SK-N-SH (cell line): ENCODE measurements at regions not wholly inside any gene's neighbourhood (a gene's known extent, or its start where the extent isn't known, plus 50 kb on each side); places are given as distances from the start of the nearest gene placed in this dataset.

Experiments
- CTCF ChIA-PET: fragments of 300-600, 350-600 bp; formaldehyde crosslinking; extraction: SDS; loops from one replicate; lab custom pipeline; 2021; lab: Yijun Ruan, JAX
- POLR2A ChIA-PET: fragments of 350-600 bp; sonication (Branson Sonifier 250); formaldehyde crosslinking; extraction: SDS; loops from one replicate; lab custom pipeline; 2020; ENCODE audit warnings: antibody characterized with exemption, inconsistent platforms; lab: Yijun Ruan, JAX
- DNase-seq: peaks from one replicate; pipeline ENCODE4 v3.0.0; 2012
- H2AFZ ChIP-seq: fragments of 200-600 bp; sonication (generic); 2 replicates; pipeline ENCODE4 v1.8.1; 2016; ENCODE audit warnings: antibody characterized with exemption, mild to moderate bottlenecking, low read depth
- H3F3A ChIP-seq: fragments of 200-600 bp; sonication (generic); replicated peaks from 2 replicates; pipeline ENCODE3; 2016; ENCODE audit warnings: antibody characterized with exemption, mild to moderate bottlenecking; ENCODE audit not compliant: insufficient read depth
- H3K27ac ChIP-seq, 2 experiments: fragments of 200-500 bp in 1 of 2; fragments of 200-600 bp in 1 of 2; sonication (Bioruptor generic) in 1 of 2; sonication (generic), shearing (Covaris generic) in 1 of 2; 2 replicates each; pipeline versions ENCODE4 v1.5.1 to v1.6.1; 2014 to 2016; ENCODE audit warnings: low read depth in 2 of 2, inconsistent platforms in 1 of 2, low read length in 1 of 2, mild to moderate bottlenecking in 1 of 2, mixed read lengths in 1 of 2
- H3K27me3 ChIP-seq: fragments of 200-600 bp; sonication (generic), shearing (Covaris generic); 2 replicates; pipeline ENCODE4 v1.6.1; 2016; ENCODE audit warnings: mixed run types; ENCODE audit not compliant: insufficient read depth
- H3K36me3 ChIP-seq, 2 experiments: fragments of 200-500 bp in 1 of 2; fragments of 200-600 bp in 1 of 2; sonication (Bioruptor generic) in 1 of 2; sonication (generic) in 1 of 2; replicated peaks in 1 of 2; 2 replicates each; pipeline versions ENCODE3 to v1.5.1; 2014 to 2016; ENCODE audit warnings: low read length in 1 of 2, mild to moderate bottlenecking in 1 of 2; ENCODE audit not compliant: insufficient read depth in 2 of 2, control insufficient read depth in 1 of 2
- H3K4me1 ChIP-seq, 2 experiments: fragments of 200-500 bp in 1 of 2; fragments of 200-600 bp in 1 of 2; sonication (Bioruptor generic) in 1 of 2; sonication (generic), shearing (Covaris generic) in 1 of 2; 2 replicates each; pipeline versions ENCODE4 v1.5.1 to v1.6.1; 2014 to 2016; ENCODE audit warnings: low read depth in 1 of 2, low read length in 1 of 2, mixed run types in 1 of 2; ENCODE audit not compliant: insufficient read depth in 2 of 2, control insufficient read depth in 1 of 2
- H3K4me2 ChIP-seq: fragments of 200-600 bp; sonication (generic), shearing (Covaris generic); 2 replicates; pipeline ENCODE4 v1.6.1; 2017; ENCODE audit warnings: mixed run types
- H3K4me3 ChIP-seq, 2 experiments: fragments of 200-500 bp in 1 of 2; fragments of 200-600 bp in 1 of 2; sonication (Bioruptor generic) in 1 of 2; sonication (generic), shearing (Covaris generic) in 1 of 2; 2 replicates each; pipeline versions ENCODE4 v1.5.1 to v1.8.1; 2014 to 2016; ENCODE audit warnings: low read depth in 2 of 2, inconsistent platforms in 1 of 2, low read length in 1 of 2, mild to moderate bottlenecking in 1 of 2, mixed read lengths in 1 of 2, moderate library complexity in 1 of 2
- H3K79me2 ChIP-seq: fragments of 200-600 bp; sonication (generic); 2 replicates; pipeline ENCODE4 v1.8.1; 2017; ENCODE audit warnings: mild to moderate bottlenecking; ENCODE audit not compliant: insufficient read depth
- H3K9ac ChIP-seq: fragments of 200-600 bp; sonication (generic); 2 replicates; pipeline ENCODE4 v1.6.1; 2017; ENCODE audit warnings: mixed run types
- H3K9me2 ChIP-seq: fragments of 200-600 bp; sonication (generic); 2 replicates; pipeline ENCODE4 v1.6.1; 2017; ENCODE audit warnings: mixed run types
- H3K9me3 ChIP-seq: fragments of 200-600 bp; sonication (generic); 2 replicates; pipeline ENCODE4 v1.6.1; 2017; ENCODE audit warnings: mixed run types, mild to moderate bottlenecking, moderate library complexity
- H4K20me1 ChIP-seq: fragments of 200-600 bp; sonication (generic); 2 replicates; pipeline ENCODE4 v1.6.1; 2017; ENCODE audit warnings: mild to moderate bottlenecking, mixed run types; ENCODE audit not compliant: insufficient read depth
- ELF1 ChIP-seq: IDR thresholded peaks from 2 replicates; pipeline ENCODE4 v1.4.0; 2012
- EZH2phosphoT487 ChIP-seq: fragments of 200-600 bp; sonication (generic); IDR thresholded peaks from 2 replicates; pipeline ENCODE4 v1.6.1; 2017; ENCODE audit warnings: low read depth, mixed run types, mild to moderate bottlenecking, antibody characterized with exemption, moderate library complexity, borderline replicate concordance
- FOSL2 ChIP-seq: IDR thresholded peaks from 2 replicates; pipeline ENCODE4 v1.4.0; 2012; ENCODE audit warnings: low read depth, mild to moderate bottlenecking, moderate library complexity, borderline replicate concordance
- GABPA ChIP-seq: IDR thresholded peaks from 2 replicates; pipeline ENCODE4 v1.4.0; 2012; ENCODE audit warnings: low read depth, mild to moderate bottlenecking
- GATA2 ChIP-seq: sonication (generic); formaldehyde crosslinking; IDR thresholded peaks from 2 replicates; pipeline ENCODE4 v1.5.0; 2020; ENCODE audit warnings: mild to moderate bottlenecking, missing genetic modification reagents
- JUND ChIP-seq: IDR thresholded peaks from 2 replicates; pipeline ENCODE4 v1.4.0; 2012
- MEF2A ChIP-seq: IDR thresholded peaks from 2 replicates; pipeline ENCODE4 v1.4.0; 2012; ENCODE audit warnings: low read depth, borderline replicate concordance
- MXI1 ChIP-seq: IDR thresholded peaks from 2 replicates; pipeline ENCODE4 v1.6.1; 2012; ENCODE audit warnings: mild to moderate bottlenecking, low read depth, low read length, improper control_type of control experiment
- NRF1 ChIP-seq: IDR thresholded peaks from 2 replicates; pipeline ENCODE4 v1.6.1; 2012; ENCODE audit warnings: low read depth, mild to moderate bottlenecking, low read length
- POLR2AphosphoS5 ChIP-seq: IDR thresholded peaks from 2 replicates; pipeline ENCODE4 v1.6.1; 2012; ENCODE audit warnings: low read depth, low read length
- RFX5 ChIP-seq: IDR thresholded peaks from 2 replicates; pipeline ENCODE4 v1.6.1; 2012; ENCODE audit warnings: mild to moderate bottlenecking, improper control_type of control experiment, low read length
- SMC3 ChIP-seq: IDR thresholded peaks from 2 replicates; pipeline ENCODE4 v1.6.1; 2012; ENCODE audit warnings: low read depth, low read length, improper control_type of control experiment
- TCF12 ChIP-seq: IDR thresholded peaks from 2 replicates; pipeline ENCODE4 v1.4.0; 2012
- TEAD4 ChIP-seq: IDR thresholded peaks from 2 replicates; pipeline ENCODE4 v1.4.0; 2012; ENCODE audit warnings: mild to moderate bottlenecking, borderline replicate concordance; ENCODE audit not compliant: insufficient read depth
- WGBS: methylation state at CpG from one replicate; pipeline ENCODE4 v1.1.6; 2017; ENCODE audit warnings: low lambda C conversion rate; 5-methylcytosine and 5-hydroxymethylcytosine counted together
- TF ChIP-seq, protein P1 (sequence below): fragments of 150-350 bp; IDR thresholded peaks from 2 replicates; pipeline ENCODE4 v1.6.1; 2017; ENCODE audit warnings: antibody characterized with exemption, low read length, low read depth, borderline replicate concordance

- TF ChIP-seq ELF1 (no peak), FOSL2 (no peak), NRF1 (no peak), TEAD4 (no peak), MXI1 (no peak)
- TF ChIP-seq, protein P1, sequence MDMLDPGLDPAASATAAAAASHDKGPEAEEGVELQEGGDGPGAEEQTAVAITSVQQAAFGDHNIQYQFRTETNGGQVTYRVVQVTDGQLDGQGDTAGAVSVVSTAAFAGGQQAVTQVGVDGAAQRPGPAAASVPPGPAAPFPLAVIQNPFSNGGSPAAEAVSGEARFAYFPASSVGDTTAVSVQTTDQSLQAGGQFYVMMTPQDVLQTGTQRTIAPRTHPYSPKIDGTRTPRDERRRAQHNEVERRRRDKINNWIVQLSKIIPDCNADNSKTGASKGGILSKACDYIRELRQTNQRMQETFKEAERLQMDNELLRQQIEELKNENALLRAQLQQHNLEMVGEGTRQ: no peak
Observed at GRCh38 chr12:86550218-86551145, 294.3 kb upstream of the MGAT4C start (continued).

DNA sequence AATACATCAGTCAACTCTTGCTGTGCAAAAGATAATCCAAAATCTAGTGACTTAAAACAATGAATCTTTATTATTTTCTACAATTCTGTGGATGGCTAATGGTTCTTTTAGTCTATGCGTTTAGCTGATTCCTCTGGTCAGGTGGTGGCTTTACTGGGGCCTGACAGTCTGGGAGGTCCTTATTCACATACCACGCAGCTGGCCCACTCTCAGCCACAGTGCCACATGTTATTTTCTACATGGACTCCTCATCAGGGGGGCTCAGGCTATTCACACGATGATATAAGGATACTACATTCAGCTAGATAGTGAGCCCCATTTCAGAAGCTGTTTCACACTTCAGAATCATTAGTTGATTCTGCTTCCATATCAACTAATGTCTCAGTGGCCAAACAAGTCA, 287.5 kb upstream of the MGAT4C start:
- Histone ChIP-seq H3F3A (no peaks in the 10 kb centered on the region), H2AFZ (no peak overlapping the region), H3K4me3 (no peak overlapping the region), H3K4me1 (no peaks in the 10 kb centered on the region; a peak in 1 of 4 replicates), H3K4me2 (no peak overlapping the region), H3K9ac (no peak overlapping the region), H3K9me2 (no peaks in the 10 kb centered on the region), H4K20me1 (no peaks in the 10 kb centered on the region), H3K27me3 (no peaks in the 10 kb centered on the region), H3K27ac (no peak overlapping the region), H3K36me3 (no peaks in the 10 kb centered on the region), H3K9me3 (no peaks in the 10 kb centered on the region), H3K79me2 (no peaks in the 10 kb centered on the region)
- no peak for DNase-seq
- 30% methylated on average over 3 of the region's 3 CpGs for WGBS
- no peak for TF ChIP-seq EZH2phosphoT487
- TF ChIP-seq RFX5: no peak
- no peak for TF ChIP-seq MXI1
- TF ChIP-seq GATA2 (CRISPR knock-in tag): no peak
- TF ChIP-seq TCF12: no peak
- no peak for TF ChIP-seq SMC3
- TF ChIP-seq TEAD4: no peak
- TF ChIP-seq GABPA: no peak
- ChIA-PET POLR2A (no interaction called here), CTCF (no interaction called here)

GRCh38 chr12:86530996-86531655, 274.9 kb upstream of the MGAT4C start:
- Histone ChIP-seq H3F3A (no peaks in the 10 kb centered on the region), H3K4me2 (no peak overlapping the region), H3K4me3 (no peak overlapping the region), H3K79me2 (no peaks in the 10 kb centered on the region), H3K27me3 (no peaks in the 10 kb centered on the region), H3K4me1 (no peaks in the 10 kb centered on the region), H3K9ac (no peak overlapping the region), H3K36me3 (no peaks in the 10 kb centered on the region), H2AFZ (no peak overlapping the region), H3K27ac (no peak overlapping the region), H3K9me3 (no peaks in the 10 kb centered on the region; the same call in 1 of the 2 replicates), H4K20me1 (no peaks in the 10 kb centered on the region), H3K9me2 (peaks cover 4% of the 10 kb centered on the region; the same call in 1 of the 2 replicates)
- DNase-seq: no peak
- no peak for TF ChIP-seq JUND
- no peak for TF ChIP-seq POLR2AphosphoS5
- no peak for TF ChIP-seq MEF2A
- WGBS: 53% methylated on average over 1 of the region's 1 CpG
- ChIA-PET POLR2A (no interaction called here), CTCF (no interaction called here)
